SHP77 (cell line): ENCODE measurements at regions not wholly inside any gene's neighbourhood (a gene's known extent, or its start where the extent isn't known, plus 50 kb on each side); places are given as distances from the start of the nearest gene placed in this dataset.
"Not testable (repeated sequence)": the region's sequence is repeated elsewhere in the genome, so short reads cannot be mapped to it uniquely, and the experiment has no call there.

Source experiments
- DNase-seq, 2 experiments: peaks; one replicate each; lab custom pipeline; 2025; lab: John Stamatoyannopoulos, UW

GRCh38 chr19:20388706-20389225 lies 176.8 kb downstream of the ZNF737 start:
- no peak for DNase-seq

GRCh38 chr19:20385061-20385460 lies 180.5 kb downstream of the ZNF737 start:
- DNase-seq = no peak

- no peak for DNase-seq
Observed at GRCh38 chr19:20371911-20372310, 193.7 kb downstream of the ZNF737 start.

- not testable (repeated sequence) for DNase-seq
Observed at GRCh38 chr19:20371304-20371703, 194.3 kb downstream of the ZNF737 start.

GRCh38 chr19:20367811-20368294 lies 197.7 kb downstream of the ZNF737 start:
- DNase-seq = no peak

- no peak for DNase-seq
Observed at GRCh38 chr19:20365146-20365545, 198.1 kb downstream of the ZNF486 start.

GRCh38 chr19:20359933-20360720 lies 193.1 kb downstream of the ZNF486 start:
- no peak for DNase-seq

GRCh38 chr19:20358841-20359465 lies 191.9 kb downstream of the ZNF486 start:
- DNase-seq = not testable (repeated sequence)

- DNase-seq = no peak
Observed at GRCh38 chr19:20357921-20358320, 190.9 kb downstream of the ZNF486 start.

GRCh38 chr19:20351244-20351643 lies 184.2 kb downstream of the ZNF486 start:
- DNase-seq = no peak

GRCh38 chr19:20349206-20349605 lies 182.2 kb downstream of the ZNF486 start:
- no peak for DNase-seq

- no peak for DNase-seq
Observed at GRCh38 chr19:20339444-20339843, 172.4 kb downstream of the ZNF486 start.

GRCh38 chr19:20334760-20335159 lies 167.7 kb downstream of the ZNF486 start:
- no peak for DNase-seq

GRCh38 chr19:20333508-20333907 lies 166.5 kb downstream of the ZNF486 start:
- DNase-seq = no peak

- DNase-seq = no peak
Observed at GRCh38 chr19:20325151-20325550, 158.1 kb downstream of the ZNF486 start.

GRCh38 chr19:20321139-20321763 lies 154.2 kb downstream of the ZNF486 start:
- DNase-seq = no peak

GRCh38 chr19:20320191-20320590 lies 153.2 kb downstream of the ZNF486 start:
- DNase-seq = no peak

GRCh38 chr19:20318616-20319015 lies 151.6 kb downstream of the ZNF486 start:
- no peak for DNase-seq

- DNase-seq = no peak
Observed at GRCh38 chr19:20315543-20315942, 148.5 kb downstream of the ZNF486 start.

GRCh38 chr19:20313894-20314293 lies 146.9 kb downstream of the ZNF486 start:
- no peak for DNase-seq

- DNase-seq = no peak
Observed at GRCh38 chr19:20307127-20307526, 140.1 kb downstream of the ZNF486 start.

GRCh38 chr19:20296314-20296713 lies 129.3 kb downstream of the ZNF486 start:
- DNase-seq = not testable (repeated sequence)

- no peak for DNase-seq
Observed at GRCh38 chr19:20294181-20294580, 127.2 kb downstream of the ZNF486 start.
